CD4-positive, alpha-beta T cell (primary cell): ENCODE measurements at regions not wholly inside any gene's neighbourhood (a gene's known extent, or its start where the extent isn't known, plus 50 kb on each side); places are given as distances from the start of the nearest gene placed in this dataset.

ENCODE experiments used
- ATAC-seq: fragments of 200-7000 bp; cut with Tn5 transposase; one replicate; pipeline ENCODE4 v1.10.0; 2022; ENCODE audit warnings: mild to moderate bottlenecking; ENCODE audit not compliant: poor library complexity
- CTCF ChIA-PET: fragments of 350-600 bp; sonication (Branson Sonifier 250); formaldehyde crosslinking; loops from one replicate; lab custom pipeline; 2021; ENCODE audit warnings: antibody characterized with exemption, inconsistent platforms; lab: Charles Lee
- POLR2A ChIA-PET: fragments of 350-600 bp; sonication (Branson Sonifier 250); formaldehyde crosslinking; loops from one replicate; lab custom pipeline; 2021; ENCODE audit warnings: antibody characterized with exemption, inconsistent platforms; lab: Charles Lee
- DNase-seq, 14 experiments: peaks; one replicate each; pipeline ENCODE4 v3.0.0-alpha.2; 2013 to 2020; ENCODE audit warnings: mixed read lengths in 2 of 14
- H3K27ac ChIP-seq, 2 donors: one replicate each; pipeline versions ENCODE4 v1.5.1 to v1.7.0; 2013; ENCODE audit warnings: low read length in 2 of 2, low read depth in 1 of 2, mild to moderate bottlenecking in 1 of 2
- H3K27me3 ChIP-seq, 2 experiments: 1 replicate in 1 of 2; 2 replicates in 1 of 2; pipeline versions ENCODE4 v1.6.1 to v1.7.0; 2013; ENCODE audit warnings: low read length in 2 of 2, control low read depth in 1 of 2, mild to moderate bottlenecking in 1 of 2, moderate library complexity in 1 of 2; ENCODE audit not compliant: insufficient read depth in 2 of 2, control insufficient read depth in 1 of 2
- H3K36me3 ChIP-seq: one replicate; pipeline ENCODE4 v1.6.1; 2013; ENCODE audit warnings: low read length, control low read depth; ENCODE audit not compliant: insufficient read depth
- H3K4me1 ChIP-seq: one replicate; pipeline ENCODE4 v1.6.1; 2013; ENCODE audit warnings: low read length, control low read depth; ENCODE audit not compliant: insufficient read depth
- H3K4me3 ChIP-seq: one replicate; pipeline ENCODE4 v1.5.1; 2013; ENCODE audit warnings: mild to moderate bottlenecking, low read length, moderate library complexity
- H3K9me3 ChIP-seq, 2 experiments: 1 replicate in 1 of 2; 2 replicates in 1 of 2; pipeline versions ENCODE4 v1.6.1 to v1.7.0; 2013; ENCODE audit warnings: low read length in 2 of 2, mild to moderate bottlenecking in 2 of 2, control low read depth in 1 of 2, moderate library complexity in 1 of 2; ENCODE audit not compliant: control insufficient read depth in 1 of 2, insufficient read depth in 1 of 2
- H3K27ac Mint-ChIP-seq: one replicate; pipeline ENCODE4 v1.8.0; 2020; ENCODE audit warnings: mixed read lengths
- H3K27me3 Mint-ChIP-seq: one replicate; pipeline ENCODE4 v1.8.0; 2021; ENCODE audit warnings: mixed read lengths
- H3K36me3 Mint-ChIP-seq: one replicate; pipeline ENCODE4 v1.8.0; 2021; ENCODE audit warnings: low read depth, mixed read lengths
- H3K4me1 Mint-ChIP-seq: one replicate; pipeline ENCODE4 v1.8.0; 2021; ENCODE audit warnings: low read depth, mixed read lengths
- H3K4me3 Mint-ChIP-seq: one replicate; pipeline ENCODE4 v1.8.0; 2020; ENCODE audit warnings: mild to moderate bottlenecking, mixed read lengths
- H3K9me3 Mint-ChIP-seq: one replicate; pipeline ENCODE4 v1.8.0; 2020; ENCODE audit warnings: mixed read lengths
- CTCF ChIP-seq: fragments of 200-600 bp; IDR thresholded peaks from one replicate; pipeline ENCODE4 v1.8.0; 2022; ENCODE audit warnings: antibody characterized with exemption, mild to moderate bottlenecking
- intact Hi-C, 2 experiments: fragments of 100-400 bp; cut with DNase I in 1 of 2; cut with micrococcal nuclease in 1 of 2; formaldehyde crosslinking; loops; one replicate each; pipeline versions ENCODE4 v1.15.1 to v1.9.0; 2023 to 2025; cut with DNase I, micrococcal nuclease

- POLR2A ChIA-PET, result no interaction called here
Observed at GRCh38 chr14:53306911-53307310, 153.8 kb upstream of the DDHD1 start.

GRCh38 chr14:53306267-53306721 is 153.2 kb upstream of the DDHD1 start:
- CTCF ChIA-PET, result interaction anchor here (1.0 to 3.2 kb wide), 2 partner anchors 10 to 249 kb away, joined by 3 to 22 read pairs; no protein-coding TSS in a partner anchor
- H3K36me3 ChIP-seq, result no peaks in the 10 kb centered on the region
- peaks cover 3% of the 10 kb centered on the region for H3K4me1 ChIP-seq
- Mint-ChIP-seq H3K27me3 (peaks cover 5% of the 10 kb centered on the region), H3K27ac (no peak overlapping the region), H3K9me3 (peaks cover 4% of the 10 kb centered on the region), H3K4me1 (no peaks in the 10 kb centered on the region), H3K4me3 (peak overlapping the region; percentile 0), H3K36me3 (no peaks in the 10 kb centered on the region)
- intact Hi-C loops, result loop anchor here (2.0 to 10.0 kb wide), 4 partner anchors 254 to 1311 kb away; no protein-coding TSS in a partner anchor
- H3K9me3 ChIP-seq, result no peaks in the 10 kb centered on the region
- TF ChIP-seq CTCF, result peak; percentile 68
- POLR2A ChIA-PET, result no interaction called here
- H3K27me3 ChIP-seq, result peaks cover 0 to 7% of the 10 kb centered on the region in 2 experiments
- ATAC-seq, result peak; percentile 41
- H3K4me3 ChIP-seq, result peak overlapping the region; percentile 30
- H3K27ac ChIP-seq, result no peak overlapping the region
- DNase-seq, result peak in 13 of 14 experiments; percentile 1 to 63 (median 16)

More at GRCh38 chr14:53306911-53307310, 153.8 kb upstream of the DDHD1 start:
- Histone ChIP-seq H3K9me3 (no peaks in the 10 kb centered on the region), H3K27ac (no peak overlapping the region), H3K36me3 (no peaks in the 10 kb centered on the region), H3K27me3 (peaks cover 0 to 7% of the 10 kb centered on the region in 2 experiments), H3K4me1 (peaks cover 3% of the 10 kb centered on the region), H3K4me3 (no peak overlapping the region)
- Mint-ChIP-seq H3K9me3 (peaks cover 8% of the 10 kb centered on the region), H3K27me3 (peaks cover 5% of the 10 kb centered on the region), H3K36me3 (no peaks in the 10 kb centered on the region), H3K4me3 (no peak overlapping the region), H3K4me1 (no peaks in the 10 kb centered on the region), H3K27ac (no peak overlapping the region)
- ATAC-seq (no peak), DNase-seq (no peak)
- intact Hi-C loops, result loop anchor here (2.0 to 10.0 kb wide), 4 partner anchors 255 to 1312 kb away; no protein-coding TSS in a partner anchor
- TF ChIP-seq CTCF, result no peak
- CTCF ChIA-PET, result interaction anchor here (3.2 kb wide), 1 partner anchor 11 kb away, joined by 22 read pairs; no protein-coding TSS in a partner anchor

GRCh38 chr14:53304726-53305381 is 151.7 kb upstream of the DDHD1 start:
- H3K4me1 Mint-ChIP-seq, result no peaks in the 10 kb centered on the region
- CTCF ChIA-PET, result interaction anchor here (3.2 kb wide), 1 partner anchor 9 kb away, joined by 22 read pairs; no protein-coding TSS in a partner anchor
- no peak for ATAC-seq
- H3K36me3 Mint-ChIP-seq, result no peaks in the 10 kb centered on the region
- intact Hi-C loops, result loop anchor here (5.0 to 10.0 kb wide), 3 partner anchors 253 to 1310 kb away; no protein-coding TSS in a partner anchor
- H3K9me3 ChIP-seq, result no peaks in the 10 kb centered on the region
- no peak overlapping the region for H3K4me3 Mint-ChIP-seq
- H3K4me1 ChIP-seq, result peaks cover 3% of the 10 kb centered on the region
- H3K9me3 Mint-ChIP-seq, result no peaks in the 10 kb centered on the region
- H3K27ac Mint-ChIP-seq, result no peak overlapping the region
- no peak overlapping the region for H3K27ac ChIP-seq
- no peak for DNase-seq
- H3K4me3 ChIP-seq, result no peak overlapping the region
- H3K36me3 ChIP-seq, result no peaks in the 10 kb centered on the region
- TF ChIP-seq CTCF, result no peak
- POLR2A ChIA-PET, result no interaction called here
- peaks cover 0 to 7% of the 10 kb centered on the region in 2 experiments for H3K27me3 ChIP-seq
- peaks cover 5% of the 10 kb centered on the region for H3K27me3 Mint-ChIP-seq
